Keratinocyte (primary cell): ENCODE measurements at regions not wholly inside any gene's neighbourhood (a gene's known extent, or its start where the extent isn't known, plus 50 kb on each side); places are given as distances from the start of the nearest gene placed in this dataset.

Experiments
- DNase-seq: peaks from one replicate; pipeline ENCODE4 v3.0.0-alpha.2; 2011; ENCODE audit warnings: low read depth, missing footprints, low spot score
- FAIRE-seq: peaks from 2 replicates; lab custom pipeline; 2011; peaks lifted over from hg19 to GRCh38; lab: Jason Lieb, UNC
- H2AFZ ChIP-seq: 2 replicates; pipeline ENCODE4 v1.6.0; 2012; ENCODE audit warnings: low read length, control low read depth, inconsistent platforms; ENCODE audit not compliant: control insufficient read depth
- H3K27ac ChIP-seq: 2 replicates; pipeline ENCODE4 v1.5.1; 2011; ENCODE audit warnings: low read length; ENCODE audit not compliant: control insufficient read depth, insufficient read depth
- H3K27me3 ChIP-seq: 3 replicates; pipeline ENCODE4 v1.6.0; 2011; ENCODE audit warnings: low read length; ENCODE audit not compliant: control insufficient read depth, insufficient read depth; ENCODE audit errors: extremely low read depth
- H3K36me3 ChIP-seq, 2 experiments: 2 replicates in 1 of 2; 3 replicates in 1 of 2; pipeline ENCODE4 v1.5.1; 2011; ENCODE audit warnings: low read length in 2 of 2, mild to moderate bottlenecking in 1 of 2; ENCODE audit not compliant: control insufficient read depth in 2 of 2, insufficient read depth in 2 of 2; ENCODE audit errors: extremely low read depth in 1 of 2
- H3K4me1 ChIP-seq: 3 replicates; pipeline ENCODE4 v1.5.1; 2011; ENCODE audit warnings: low read length; ENCODE audit not compliant: control insufficient read depth, insufficient read depth; ENCODE audit errors: extremely low read depth
- H3K4me2 ChIP-seq: 3 replicates; pipeline ENCODE4 v1.6.0; 2011; ENCODE audit warnings: low read depth, low read length; ENCODE audit not compliant: control insufficient read depth, insufficient read depth; ENCODE audit errors: extremely low read depth
- H3K4me3 ChIP-seq, 3 experiments: fragments of 200-600 bp in 1 of 3; sonication (generic) in 1 of 3; 2 replicates in 2 of 3; 3 replicates in 1 of 3; pipeline ENCODE4 v1.5.1; 2011 to 2016; ENCODE audit warnings: low read length in 3 of 3, mild to moderate bottlenecking in 3 of 3, control low read depth in 2 of 3, inconsistent platforms in 1 of 3, low read depth in 1 of 3, mixed read lengths in 1 of 3, mixed run types in 1 of 3, moderate library complexity in 1 of 3; ENCODE audit not compliant: control insufficient read depth in 2 of 3, insufficient read depth in 2 of 3; ENCODE audit errors: extremely low read depth in 1 of 3
- H3K79me2 ChIP-seq: 2 replicates; pipeline ENCODE4 v1.6.0; 2012; ENCODE audit warnings: low read length; ENCODE audit not compliant: control insufficient read depth, insufficient read depth
- H3K9ac ChIP-seq: 3 replicates; pipeline ENCODE4 v1.6.0; 2011; ENCODE audit warnings: low read length; ENCODE audit not compliant: control insufficient read depth, insufficient read depth; ENCODE audit errors: extremely low read depth
- H3K9me1 ChIP-seq: 3 replicates; pipeline ENCODE4 v1.6.0; 2011; ENCODE audit warnings: low read length; ENCODE audit not compliant: control insufficient read depth, insufficient read depth; ENCODE audit errors: extremely low read depth
- H3K9me3 ChIP-seq: 2 replicates; pipeline ENCODE4 v1.5.1; 2012; ENCODE audit warnings: low read depth, low read length; ENCODE audit not compliant: control insufficient read depth
- H4K20me1 ChIP-seq: 3 replicates; pipeline ENCODE4 v1.6.0; 2011; ENCODE audit warnings: low read length; ENCODE audit not compliant: control insufficient read depth, insufficient read depth; ENCODE audit errors: extremely low read depth
- CTCF ChIP-seq, 3 experiments: IDR thresholded peaks in 1 of 3; conservative IDR thresholded peaks in 1 of 3; optimal IDR thresholded peaks in 1 of 3; 2 replicates in 2 of 3; 3 replicates in 1 of 3; pipeline versions ENCODE3 to v1.5.1; 2011; ENCODE audit warnings: low read length in 3 of 3, mild to moderate bottlenecking in 3 of 3, moderate library complexity in 2 of 3, control low read depth in 1 of 3, inconsistent platforms in 1 of 3; ENCODE audit not compliant: insufficient read depth in 2 of 3; ENCODE audit errors: extremely low read depth in 1 of 3
- EZH2 ChIP-seq: IDR thresholded peaks from one replicate; pipeline ENCODE4 v1.6.1; 2012; ENCODE audit warnings: inconsistent platforms, mild to moderate bottlenecking, low read length, moderate library complexity
- dilution Hi-C: fragments of 300-500 bp; cut with MboI; formaldehyde crosslinking; loops from one replicate; pipeline ENCODE4 v1.7.0; 2020; ENCODE audit warnings: low sequenced_read_pairs; ENCODE audit not compliant: extremely low pct_ligation_motif_present

DNA sequence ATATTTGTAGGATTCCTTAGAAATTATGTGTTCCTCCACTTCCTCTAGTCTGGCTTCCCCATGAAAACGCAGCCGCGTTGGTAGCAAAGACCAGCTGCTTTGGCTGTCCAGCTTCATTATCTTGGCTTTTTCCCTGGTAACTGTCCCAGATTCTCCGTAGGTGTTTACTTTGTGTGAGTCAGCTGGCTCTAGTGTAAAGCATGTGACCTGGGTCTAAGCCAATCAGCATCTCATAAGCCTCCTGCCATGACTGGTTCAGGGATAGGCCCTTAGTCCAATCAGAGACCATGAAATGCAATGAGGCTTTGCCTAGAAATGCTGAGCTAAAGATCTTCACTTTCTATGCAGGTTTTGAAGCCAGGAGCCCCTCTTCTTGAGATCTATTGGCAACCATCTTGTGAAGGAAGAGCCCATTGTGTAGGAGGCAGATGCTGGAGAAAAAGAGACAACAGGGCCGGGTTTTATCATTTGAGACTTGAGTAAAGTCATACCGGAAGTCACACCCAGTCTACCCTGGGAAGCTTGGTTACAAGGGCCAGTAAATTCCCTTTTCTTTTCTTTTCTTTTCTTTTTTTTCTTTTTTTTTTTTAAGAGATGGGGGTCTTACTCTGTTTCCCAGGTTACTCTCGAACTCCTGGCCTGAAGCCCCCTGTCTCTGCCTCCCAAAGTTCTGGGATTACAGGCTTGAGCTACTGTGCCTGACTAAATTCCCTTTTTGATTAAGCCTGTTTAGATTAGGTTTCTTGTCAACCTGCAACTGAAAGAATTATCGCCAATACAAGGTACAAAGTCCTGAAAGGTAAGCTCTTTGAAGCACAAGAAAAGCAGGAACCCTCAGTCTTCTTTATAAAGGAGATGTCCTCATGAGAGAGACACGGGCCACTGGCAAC lies 256.5 kb upstream of the RREB1 start:
- H3K9me1 ChIP-seq, result no peaks in the 10 kb centered on the region
- peak overlapping the region; percentile 9 for H2AFZ ChIP-seq
- peak; percentile 98 for FAIRE-seq
- DNase-seq, result no peak
- H3K27me3 ChIP-seq, result no peaks in the 10 kb centered on the region
- dilution Hi-C loops, result no loop called here
- no peaks in the 10 kb centered on the region for H4K20me1 ChIP-seq
- no peaks in the 10 kb centered on the region for H3K9me3 ChIP-seq
- peak overlapping the region; percentile 57 for H3K4me2 ChIP-seq
- H3K27ac ChIP-seq, result peak overlapping the region; percentile 29
- H3K36me3 ChIP-seq, result no peaks in the 10 kb centered on the region
- TF ChIP-seq CTCF (optimal IDR thresholded peaks at IDR 0.05 in 1 of 3, IDR thresholded peaks at IDR 0.05 in 1 of 3, conservative IDR thresholded peaks at IDR 0.05 in 1 of 3; ENCODE audit: extremely low read depth in 1 of 3, insufficient read depth in 2 of 3, low read length in 3 of 3) (no peak), EZH2 (no peak)
- no peak overlapping the region for H3K4me3 ChIP-seq
- no peaks in the 10 kb centered on the region for H3K79me2 ChIP-seq
- H3K9ac ChIP-seq, result no peak overlapping the region
- peaks cover 13% of the 10 kb centered on the region for H3K4me1 ChIP-seq

DNA sequence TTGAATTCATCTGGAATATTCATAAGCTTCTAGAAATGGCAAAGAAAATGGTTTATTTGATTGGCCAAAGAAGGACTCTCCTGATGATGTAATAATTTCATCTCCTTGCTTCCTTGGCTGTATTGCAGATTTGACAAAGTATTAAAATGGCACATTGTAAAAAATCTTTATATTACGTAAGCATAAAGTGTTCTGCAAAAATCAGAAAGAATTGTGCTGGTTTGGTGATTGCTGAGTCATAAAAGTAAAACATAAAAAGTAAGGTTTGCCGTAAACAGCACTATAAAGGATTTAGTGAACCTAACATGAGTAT lies 255.9 kb upstream of the RREB1 start:
- H2AFZ ChIP-seq, result no peak overlapping the region
- H3K27ac ChIP-seq, result no peak overlapping the region
- no peaks in the 10 kb centered on the region for H3K9me1 ChIP-seq
- no peak overlapping the region for H3K4me3 ChIP-seq
- DNase-seq, result no peak
- no peaks in the 10 kb centered on the region for H4K20me1 ChIP-seq
- H3K9ac ChIP-seq, result no peak overlapping the region
- TF ChIP-seq CTCF (optimal IDR thresholded peaks at IDR 0.05 in 1 of 3, IDR thresholded peaks at IDR 0.05 in 1 of 3, conservative IDR thresholded peaks at IDR 0.05 in 1 of 3; ENCODE audit: extremely low read depth in 1 of 3, insufficient read depth in 2 of 3, low read length in 3 of 3) (no peak), EZH2 (no peak)
- peaks cover 19% of the 10 kb centered on the region for H3K4me1 ChIP-seq
- H3K36me3 ChIP-seq, result no peaks in the 10 kb centered on the region
- no peaks in the 10 kb centered on the region for H3K79me2 ChIP-seq
- FAIRE-seq, result no peak
- no peaks in the 10 kb centered on the region for H3K27me3 ChIP-seq
- no peaks in the 10 kb centered on the region for H3K9me3 ChIP-seq
- H3K4me2 ChIP-seq, result no peak overlapping the region
- dilution Hi-C loops, result no loop called here
